ENCODE measurements at regions not wholly inside any gene's neighbourhood (a gene's known extent, or its start where the extent isn't known, plus 50 kb on each side); places are given as distances from the start of the nearest gene placed in this dataset.

DNA sequence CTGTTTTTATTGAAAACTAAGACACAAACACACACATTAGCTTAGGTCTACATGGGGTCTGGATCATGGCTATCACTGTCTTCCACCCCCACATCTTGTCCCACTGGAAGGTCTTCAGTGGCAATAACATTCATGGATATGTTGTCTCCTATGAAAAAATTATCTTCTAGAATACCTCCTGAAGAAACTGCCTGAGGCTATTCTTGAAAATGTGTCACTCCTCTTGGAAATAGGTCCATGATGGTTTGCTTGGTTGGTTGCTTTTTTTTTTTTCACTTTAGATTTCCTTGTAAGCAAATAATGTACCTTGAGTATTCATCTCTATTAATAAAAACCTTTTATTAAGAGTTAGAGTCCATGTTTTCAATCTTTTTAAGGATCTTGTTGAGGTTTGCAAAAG is 195.3 kb upstream of the PDE5A start:
- Mint-ChIP-seq H3K27me3 (peaks cover 5% of the 10 kb centered on the region), H3K4me1 (ENCODE audit: low read depth) (no peaks in the 10 kb centered on the region), H3K27ac (no peak overlapping the region), H3K36me3 (ENCODE audit: low read depth) (no peaks in the 10 kb centered on the region), H3K4me3 (no peak overlapping the region), H3K9me3 (peaks cover 6% of the 10 kb centered on the region)

GRCh38 chr4:119823045-119823444 is 194.4 kb upstream of the PDE5A start:
- H3K27me3 Mint-ChIP-seq: peaks cover 5% of the 10 kb centered on the region
- H3K9me3 Mint-ChIP-seq: peaks cover 3% of the 10 kb centered on the region
- no peaks in the 10 kb centered on the region for H3K4me1 Mint-ChIP-seq (ENCODE audit: low read depth)
- no peaks in the 10 kb centered on the region for H3K36me3 Mint-ChIP-seq (ENCODE audit: low read depth)
- no peak overlapping the region for H3K27ac Mint-ChIP-seq
- no peak overlapping the region for H3K4me3 Mint-ChIP-seq

- Mint-ChIP-seq H3K4me1 (ENCODE audit: low read depth) (no peaks in the 10 kb centered on the region), H3K36me3 (ENCODE audit: low read depth) (no peaks in the 10 kb centered on the region), H3K9me3 (peaks cover 10% of the 10 kb centered on the region), H3K27ac (no peak overlapping the region), H3K4me3 (no peak overlapping the region), H3K27me3 (no peaks in the 10 kb centered on the region)
Measured at GRCh38 chr4:119816473-119816872, 187.9 kb upstream of the PDE5A start.

DNA sequence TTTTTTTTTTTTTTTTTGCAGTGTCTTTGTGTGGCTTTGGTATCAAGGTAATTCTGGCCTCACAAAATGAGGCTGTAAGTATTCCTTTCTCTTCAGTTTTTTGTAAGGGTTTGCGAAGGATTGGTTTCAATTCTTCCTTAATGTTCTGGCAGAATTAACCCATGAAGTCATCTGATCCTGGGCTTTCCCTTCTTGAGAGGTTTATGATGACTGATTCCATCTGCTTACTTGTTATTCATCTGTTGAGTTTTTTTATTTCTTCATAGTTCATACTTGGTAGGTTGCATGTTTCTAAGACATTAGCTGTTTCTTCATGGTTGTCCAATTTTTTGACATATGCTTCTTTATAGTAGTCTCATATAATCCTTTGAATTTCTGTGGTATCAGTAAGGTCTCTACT is 181.4 kb upstream of the PDE5A start:
- peaks cover 10% of the 10 kb centered on the region for H3K9me3 Mint-ChIP-seq
- peaks cover 13% of the 10 kb centered on the region for H3K27me3 Mint-ChIP-seq
- no peaks in the 10 kb centered on the region for H3K36me3 Mint-ChIP-seq (ENCODE audit: low read depth)
- H3K4me1 Mint-ChIP-seq (ENCODE audit: low read depth): no peaks in the 10 kb centered on the region
- H3K27ac Mint-ChIP-seq: no peak overlapping the region
- H3K4me3 Mint-ChIP-seq: no peak overlapping the region

DNA sequence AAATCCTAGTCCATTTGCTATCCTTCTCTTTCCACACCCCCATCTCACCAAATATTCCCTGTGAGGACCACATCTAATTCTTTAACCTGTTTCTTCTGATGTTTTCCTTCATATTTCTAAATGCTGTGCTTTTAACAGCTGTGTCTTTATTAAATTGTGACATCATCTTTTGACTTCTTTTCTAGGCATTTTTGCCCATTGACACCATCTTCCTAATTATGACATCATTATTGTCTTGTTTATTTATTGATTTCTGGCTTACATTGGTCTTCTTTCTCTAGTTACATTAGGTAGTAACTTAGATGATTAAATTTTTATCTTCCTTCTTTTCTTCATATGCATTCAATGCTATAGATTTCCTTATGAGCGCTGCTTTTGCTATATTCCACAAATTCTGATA is 175.8 kb upstream of the PDE5A start:
- no peak overlapping the region for H3K27ac Mint-ChIP-seq
- no peaks in the 10 kb centered on the region for H3K36me3 Mint-ChIP-seq (ENCODE audit: low read depth)
- H3K4me3 Mint-ChIP-seq: no peak overlapping the region
- H3K9me3 Mint-ChIP-seq: no peaks in the 10 kb centered on the region
- peaks cover 13% of the 10 kb centered on the region for H3K27me3 Mint-ChIP-seq
- H3K4me1 Mint-ChIP-seq (ENCODE audit: low read depth): no peaks in the 10 kb centered on the region

DNA sequence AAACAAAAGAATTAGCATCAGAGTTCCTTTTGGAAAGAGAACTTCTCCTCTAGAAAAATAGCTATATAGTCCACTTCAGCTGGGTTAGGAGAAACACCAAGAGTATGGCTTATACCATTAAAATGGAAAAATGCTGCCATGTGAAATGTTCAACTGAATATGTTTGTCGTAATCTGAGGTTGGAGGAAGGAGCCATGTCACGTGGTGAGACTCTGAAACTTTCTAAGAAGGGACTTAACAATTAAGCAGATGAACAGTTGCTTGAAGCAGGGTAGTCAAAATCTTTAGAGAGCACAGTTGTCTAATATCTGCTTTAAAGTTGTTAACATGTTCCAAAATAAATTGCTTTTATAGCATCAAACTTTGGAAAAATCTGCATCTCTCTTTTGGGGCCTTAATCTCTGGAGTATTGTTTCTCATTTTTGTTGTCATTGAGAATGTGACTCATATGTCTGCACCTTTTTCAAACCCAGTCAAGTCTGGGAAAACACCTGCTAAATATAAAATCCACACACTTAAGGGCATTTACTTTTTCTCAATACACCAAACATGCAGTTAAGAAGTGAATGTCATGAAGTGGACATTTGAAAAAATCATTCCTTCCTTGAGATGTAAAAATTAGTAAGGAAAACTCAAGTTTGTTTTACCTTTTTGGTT is 168.8 kb upstream of the PDE5A start:
- Mint-ChIP-seq H3K4me3 (no peak overlapping the region), H3K27ac (no peak overlapping the region), H3K36me3 (ENCODE audit: low read depth) (no peaks in the 10 kb centered on the region), H3K9me3 (no peaks in the 10 kb centered on the region), H3K27me3 (no peaks in the 10 kb centered on the region), H3K4me1 (ENCODE audit: low read depth) (no peaks in the 10 kb centered on the region)

DNA sequence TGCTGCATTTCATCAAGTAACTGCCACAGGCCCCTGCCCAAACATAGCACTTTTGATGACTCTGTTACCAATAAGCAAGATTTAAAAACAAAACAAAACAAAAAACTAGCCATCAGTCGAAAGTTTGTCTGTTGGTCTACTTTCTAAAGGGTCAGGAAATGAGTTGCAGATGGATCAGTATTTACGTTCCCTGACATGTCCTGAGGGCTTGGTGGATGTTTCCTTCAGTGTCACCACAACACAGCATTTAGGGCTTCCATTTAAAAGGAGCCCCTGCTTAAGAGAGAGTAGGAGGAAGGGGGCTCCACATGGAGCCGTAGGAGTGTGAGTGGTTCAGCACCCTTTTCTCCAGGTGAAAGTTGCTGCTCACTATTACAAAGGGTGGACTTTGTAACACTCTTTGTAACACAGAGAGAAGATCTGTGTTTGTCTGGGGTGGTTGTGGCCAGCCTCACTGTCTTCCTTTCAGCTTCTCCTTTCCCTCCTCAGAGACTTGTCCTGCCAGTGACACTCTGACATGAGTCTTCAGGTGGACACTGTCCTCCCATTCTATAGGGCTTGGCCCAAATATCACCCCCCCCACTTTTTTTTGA is 167.5 kb upstream of the PDE5A start:
- H3K4me1 Mint-ChIP-seq (ENCODE audit: low read depth): no peaks in the 10 kb centered on the region
- H3K36me3 Mint-ChIP-seq (ENCODE audit: low read depth): no peaks in the 10 kb centered on the region
- no peaks in the 10 kb centered on the region for H3K9me3 Mint-ChIP-seq
- H3K27me3 Mint-ChIP-seq: no peaks in the 10 kb centered on the region
- no peak overlapping the region for H3K27ac Mint-ChIP-seq
- no peak overlapping the region for H3K4me3 Mint-ChIP-seq

DNA sequence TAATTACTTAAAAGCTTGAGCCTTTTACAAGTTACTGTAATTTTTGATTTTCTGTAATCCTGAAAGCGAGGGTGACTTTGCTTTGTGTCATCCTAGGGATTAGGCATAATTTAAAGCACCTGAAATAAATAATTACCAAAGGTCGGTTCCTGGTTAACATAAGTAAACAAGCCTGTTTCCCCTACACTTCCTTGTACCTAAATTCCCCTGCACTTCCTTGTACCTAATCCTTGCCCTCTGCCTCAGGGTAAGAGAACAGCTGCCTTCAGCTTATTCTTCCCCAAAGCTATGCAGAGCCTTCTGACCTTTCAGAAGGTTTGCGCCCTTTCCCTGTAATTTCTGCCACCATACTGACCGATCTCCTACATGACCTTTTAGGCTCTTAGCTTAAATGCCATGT is 166.1 kb upstream of the PDE5A start:
- Mint-ChIP-seq H3K27me3 (no peaks in the 10 kb centered on the region), H3K9me3 (peaks cover 3% of the 10 kb centered on the region), H3K4me3 (no peak overlapping the region), H3K27ac (no peak overlapping the region), H3K4me1 (ENCODE audit: low read depth) (no peaks in the 10 kb centered on the region), H3K36me3 (ENCODE audit: low read depth) (no peaks in the 10 kb centered on the region)

GRCh38 chr4:119794113-119794512 is 165.5 kb upstream of the PDE5A start:
- H3K27me3 Mint-ChIP-seq: no peaks in the 10 kb centered on the region
- peaks cover 3% of the 10 kb centered on the region for H3K9me3 Mint-ChIP-seq
- H3K4me3 Mint-ChIP-seq: no peak overlapping the region

GRCh38 chr4:119788349-119789266 is 160.0 kb upstream of the PDE5A start:
- Mint-ChIP-seq H3K9me3 (peaks cover 3% of the 10 kb centered on the region), H3K27me3 (peaks cover 7% of the 10 kb centered on the region), H3K27ac (no peak overlapping the region), H3K4me1 (ENCODE audit: low read depth) (no peaks in the 10 kb centered on the region), H3K4me3 (no peak overlapping the region), H3K36me3 (ENCODE audit: low read depth) (no peaks in the 10 kb centered on the region)

More at GRCh38 chr4:119794113-119794512, 165.5 kb upstream of the PDE5A start:
- H3K27ac Mint-ChIP-seq: no peak overlapping the region
- no peaks in the 10 kb centered on the region for H3K36me3 Mint-ChIP-seq (ENCODE audit: low read depth)
- no peaks in the 10 kb centered on the region for H3K4me1 Mint-ChIP-seq (ENCODE audit: low read depth)

GRCh38 chr4:119785963-119786362 is 157.4 kb upstream of the PDE5A start:
- Mint-ChIP-seq H3K4me1 (ENCODE audit: low read depth) (no peaks in the 10 kb centered on the region), H3K27ac (no peak overlapping the region), H3K27me3 (peaks cover 7% of the 10 kb centered on the region), H3K4me3 (no peak overlapping the region), H3K36me3 (ENCODE audit: low read depth) (no peaks in the 10 kb centered on the region), H3K9me3 (peaks cover 2% of the 10 kb centered on the region)

DNA sequence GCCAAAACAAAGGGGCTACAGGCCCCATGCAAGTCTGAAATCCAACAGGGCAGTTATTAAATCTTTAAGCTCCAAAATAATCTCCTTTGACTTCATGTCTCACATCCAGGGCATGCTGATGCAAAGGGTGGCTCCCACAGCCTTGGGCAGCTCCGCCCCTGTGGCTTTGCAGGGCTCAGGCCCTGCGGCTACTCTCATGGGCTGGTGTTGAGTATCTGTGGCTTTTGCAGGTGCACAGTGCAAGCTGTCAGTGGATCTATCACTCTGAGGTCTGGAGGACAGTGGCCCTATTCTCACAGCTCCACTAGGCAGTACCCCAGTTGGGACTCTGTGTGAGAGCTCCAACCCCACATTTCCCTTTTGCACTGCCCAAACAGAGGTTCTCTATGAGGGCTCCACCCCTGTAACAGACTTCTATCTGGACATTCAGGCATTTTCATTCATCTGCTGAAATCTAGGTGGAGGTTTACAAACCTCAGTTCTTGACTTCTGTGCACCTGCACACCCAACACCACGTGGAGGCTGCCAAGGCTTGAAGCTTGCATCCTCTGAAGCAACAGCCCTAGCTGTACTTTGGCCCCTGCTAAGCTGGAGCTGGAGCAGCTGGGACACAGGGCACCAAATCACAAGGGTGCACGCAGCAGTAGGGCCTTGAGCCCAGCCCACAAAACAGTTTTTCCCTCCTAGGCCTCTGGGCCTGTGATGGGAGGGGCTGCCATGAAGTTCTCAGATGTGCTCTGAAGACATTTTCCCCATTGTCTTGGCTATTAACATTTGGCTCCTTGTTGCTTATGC is 154.8 kb upstream of the PDE5A start:
- Mint-ChIP-seq H3K4me3 (no peak overlapping the region), H3K4me1 (ENCODE audit: low read depth) (no peaks in the 10 kb centered on the region)

DNA sequence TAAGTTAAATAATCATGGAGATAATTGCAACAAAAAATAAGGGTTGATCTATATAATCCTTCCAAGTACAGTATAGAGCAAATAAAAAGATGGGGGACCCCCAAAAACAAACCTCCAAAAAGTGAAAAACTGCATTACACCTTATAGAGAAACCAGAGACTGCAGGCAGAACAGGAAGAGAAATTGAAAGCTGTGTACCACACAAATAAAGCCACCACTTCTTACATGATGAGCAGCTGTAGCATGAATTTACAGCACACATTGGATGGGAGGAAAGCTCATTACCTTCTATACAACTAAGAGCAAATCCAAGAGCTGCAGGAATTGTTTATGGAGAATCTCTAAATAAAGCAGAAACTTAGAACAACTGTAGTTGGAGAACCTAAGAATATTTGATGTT is 152.4 kb upstream of the PDE5A start:
- Mint-ChIP-seq H3K27ac (no peak overlapping the region), H3K36me3 (ENCODE audit: low read depth) (no peaks in the 10 kb centered on the region), H3K9me3 (no peaks in the 10 kb centered on the region), H3K27me3 (peaks cover 4% of the 10 kb centered on the region), H3K4me3 (no peak overlapping the region), H3K4me1 (ENCODE audit: low read depth) (no peaks in the 10 kb centered on the region)

More for the DNA sequence above, 154.8 kb upstream of the PDE5A start:
- Mint-ChIP-seq H3K36me3 (ENCODE audit: low read depth) (no peaks in the 10 kb centered on the region), H3K27me3 (peaks cover 4% of the 10 kb centered on the region), H3K9me3 (no peaks in the 10 kb centered on the region), H3K27ac (no peak overlapping the region)

- Mint-ChIP-seq H3K27ac (no peak overlapping the region), H3K9me3 (peaks cover 5% of the 10 kb centered on the region), H3K27me3 (no peaks in the 10 kb centered on the region), H3K36me3 (ENCODE audit: low read depth) (no peaks in the 10 kb centered on the region), H3K4me3 (no peak overlapping the region), H3K4me1 (ENCODE audit: low read depth) (no peaks in the 10 kb centered on the region)
Measured at GRCh38 chr4:119774840-119775239, 146.2 kb upstream of the PDE5A start.

- H3K4me3 Mint-ChIP-seq: no peak overlapping the region
- H3K4me1 Mint-ChIP-seq (ENCODE audit: low read depth): no peaks in the 10 kb centered on the region
Measured at GRCh38 chr4:119765951-119766350, 137.3 kb upstream of the PDE5A start.

More at GRCh38 chr4:119765951-119766350, 137.3 kb upstream of the PDE5A start:
- H3K27me3 Mint-ChIP-seq: no peaks in the 10 kb centered on the region
- H3K9me3 Mint-ChIP-seq: no peaks in the 10 kb centered on the region
- no peaks in the 10 kb centered on the region for H3K36me3 Mint-ChIP-seq (ENCODE audit: low read depth)
- no peak overlapping the region for H3K27ac Mint-ChIP-seq

Data from stimulated activated naive CD8-positive, alpha-beta T cell treated with anti-CD3 and anti-CD28 coated beads, Interleukin-15, Interleukin-2, amounts not matched to agents 100 ng/mL and 50 ng/mL, for 24 hours (primary cell).